Fibroblast of skin of back (primary cell): ENCODE measurements at regions not wholly inside any gene's neighbourhood (a gene's known extent, or its start where the extent isn't known, plus 50 kb on each side); places are given as distances from the start of the nearest gene placed in this dataset.

Experiments
- DNase-seq: peaks from one replicate; pipeline ENCODE4 v3.0.0-alpha.2; 2013

DNA sequence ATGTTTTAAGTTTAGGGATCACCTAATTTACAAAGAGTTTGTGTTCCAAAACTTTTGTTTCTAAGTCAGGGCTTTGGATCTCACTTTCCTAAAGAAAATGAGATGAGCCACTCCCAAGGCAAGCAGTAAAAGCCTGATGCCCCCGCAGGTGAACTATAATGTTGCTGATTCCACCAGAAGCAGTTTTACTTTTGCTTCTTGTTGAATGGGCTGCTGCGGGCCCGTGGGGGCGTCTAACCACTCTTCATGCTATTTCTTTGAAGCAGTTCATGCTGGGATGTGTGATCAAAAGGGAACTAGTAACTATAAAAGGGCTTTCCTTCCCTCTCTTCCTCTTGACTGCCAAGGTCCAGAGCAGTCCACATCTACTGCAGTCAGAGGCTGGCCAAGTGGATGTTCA lies 118.7 kb upstream of the NEBL start:
- no peak for DNase-seq

DNA sequence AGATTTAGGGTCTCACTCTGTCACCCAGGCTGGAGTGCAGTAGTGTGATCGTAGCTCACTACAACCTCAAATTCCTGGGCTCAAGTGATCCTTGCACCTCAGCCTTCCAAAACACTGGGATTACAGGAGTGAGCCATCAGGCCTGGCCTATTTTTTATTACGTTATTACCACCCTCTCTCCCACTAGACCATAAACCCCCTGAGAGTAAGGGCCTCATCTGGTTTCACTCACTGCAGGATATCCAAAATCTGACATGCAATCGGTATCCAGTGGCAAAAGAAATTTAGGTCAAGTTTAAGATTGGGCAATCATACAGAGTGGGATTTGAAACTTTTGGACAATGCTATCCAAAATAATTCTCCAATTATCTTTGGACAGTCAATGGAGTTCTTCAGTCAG lies 117.0 kb upstream of the NEBL start:
- DNase-seq: no peak

DNA sequence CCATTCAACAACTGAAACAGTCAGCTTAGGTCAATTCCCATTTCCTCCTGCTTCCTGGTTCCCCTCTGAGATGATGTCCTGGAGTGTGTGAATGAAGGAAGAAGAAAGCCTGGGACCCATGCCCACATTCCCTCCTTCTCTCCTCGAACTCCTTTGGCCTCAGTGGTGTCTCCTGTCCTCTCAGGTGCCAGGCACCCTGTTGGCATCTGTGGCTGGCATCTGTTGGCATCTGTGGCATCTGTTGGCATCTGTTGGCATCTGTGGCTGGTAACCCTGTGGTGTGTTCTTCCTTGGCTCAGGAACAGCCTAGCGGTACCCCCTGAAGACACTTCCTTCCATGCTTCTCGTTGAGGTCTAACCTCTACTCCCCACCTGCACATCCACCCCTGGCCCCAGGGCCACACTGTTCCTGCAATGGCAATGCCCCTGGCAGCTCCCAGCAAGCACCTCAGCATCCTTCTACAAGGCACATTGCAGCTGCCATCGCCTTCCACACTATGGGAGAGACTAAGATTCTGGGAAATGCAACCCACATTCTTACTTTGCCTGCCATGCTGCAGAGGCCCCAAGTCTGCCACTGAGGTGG lies 114.4 kb upstream of the NEBL start:
- no peak for DNase-seq

DNA sequence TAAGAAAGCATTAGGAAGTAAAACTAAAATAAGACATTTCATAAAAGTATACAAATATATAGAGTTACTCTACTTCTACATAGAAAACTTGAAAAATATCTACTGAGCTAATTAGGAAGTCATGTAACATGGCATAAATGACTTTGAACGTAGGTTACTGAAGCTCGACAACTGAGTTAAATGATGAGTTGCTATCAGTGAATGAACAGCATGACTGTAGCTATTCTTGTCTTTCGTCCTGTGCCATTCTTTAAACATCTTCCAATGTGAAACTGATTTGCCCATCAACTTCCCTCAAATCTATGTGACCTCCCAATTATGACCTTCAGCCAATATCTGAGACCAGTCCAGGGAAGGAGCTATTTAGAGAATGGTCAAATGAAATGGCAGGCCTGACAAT lies 113.5 kb upstream of the NEBL start:
- no peak for DNase-seq

DNA sequence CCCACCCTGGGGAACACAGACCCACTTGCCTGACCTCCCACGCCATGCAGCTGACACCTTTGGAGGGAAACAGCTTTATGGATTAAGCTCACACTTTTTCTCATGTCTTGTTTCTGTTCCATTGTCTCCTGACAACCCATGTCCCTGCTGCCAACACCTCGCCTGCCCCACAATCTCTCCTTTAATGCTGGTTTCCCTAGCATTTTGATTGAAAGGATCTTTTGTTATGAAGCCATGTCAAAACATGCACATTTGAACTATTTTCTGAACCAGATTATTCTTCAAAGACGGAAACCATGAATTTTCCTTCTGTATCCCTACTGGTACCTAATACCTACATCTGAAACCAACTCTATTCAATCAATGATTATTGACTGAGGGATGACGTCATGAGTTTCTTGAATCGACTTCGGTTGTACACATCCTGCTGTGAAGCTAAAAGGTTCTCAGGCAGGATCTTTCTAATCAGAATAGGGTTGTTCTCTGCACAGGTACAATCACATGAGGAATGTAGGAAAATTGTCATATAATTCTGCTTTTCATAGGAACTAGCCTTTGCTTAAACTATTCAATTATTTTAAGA lies 106.2 kb upstream of the NEBL start:
- no peak for DNase-seq

DNA sequence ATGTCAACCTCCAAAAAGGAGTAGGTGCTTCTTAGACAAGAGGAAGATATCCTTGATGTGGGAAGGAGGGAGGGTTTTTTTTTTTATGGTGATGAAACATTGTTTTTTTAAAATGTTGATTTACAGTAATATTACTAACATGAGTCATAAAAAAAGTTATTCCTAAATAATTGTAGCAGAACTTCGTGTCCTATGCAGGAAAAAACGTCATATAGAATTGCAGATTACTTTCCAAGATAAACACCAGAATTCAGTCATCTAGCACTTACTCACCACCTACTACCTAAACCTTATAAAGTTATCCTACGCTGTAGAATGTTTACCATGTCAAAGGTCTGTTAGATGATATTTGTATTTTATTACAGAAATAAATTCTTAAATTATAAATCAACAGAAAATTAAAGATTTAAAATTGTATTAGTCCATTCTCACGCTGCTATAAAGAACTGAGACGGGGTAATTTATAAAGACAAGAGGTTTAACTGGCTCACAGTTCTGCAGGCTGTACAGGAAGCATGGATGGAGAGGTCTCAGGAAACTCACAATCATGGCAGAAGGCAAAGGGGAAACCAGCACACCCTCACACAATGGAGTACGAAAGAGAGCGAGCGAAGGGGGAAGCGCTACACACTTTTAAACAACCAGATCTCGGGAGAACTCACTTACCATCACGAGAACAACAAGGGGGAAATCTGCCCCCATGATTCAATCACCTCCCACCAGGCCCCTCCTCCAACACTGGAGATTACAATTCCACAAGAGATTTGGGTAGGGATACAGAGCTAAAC lies 105.2 kb upstream of the NEBL start:
- peak; percentile 82 for DNase-seq

DNA sequence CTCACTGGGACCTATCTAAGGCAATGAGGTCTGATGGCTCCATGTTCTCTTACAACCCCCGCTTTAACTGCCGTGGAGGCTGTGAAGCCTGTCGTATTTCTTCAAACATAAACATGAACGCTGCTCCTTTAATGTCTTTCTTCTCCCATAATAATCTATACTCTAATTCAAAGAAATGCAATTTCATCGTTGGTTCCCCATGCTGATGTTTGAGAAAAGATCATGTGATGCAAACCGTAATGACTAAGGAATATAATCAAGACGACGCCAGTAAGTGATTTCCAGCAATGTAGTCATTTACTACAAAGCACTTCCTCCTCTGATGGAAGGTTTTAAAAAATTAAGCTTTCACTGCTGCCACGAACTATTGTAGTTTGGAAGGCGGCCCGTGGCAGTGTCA lies 102.6 kb upstream of the NEBL start:
- no peak for DNase-seq

DNA sequence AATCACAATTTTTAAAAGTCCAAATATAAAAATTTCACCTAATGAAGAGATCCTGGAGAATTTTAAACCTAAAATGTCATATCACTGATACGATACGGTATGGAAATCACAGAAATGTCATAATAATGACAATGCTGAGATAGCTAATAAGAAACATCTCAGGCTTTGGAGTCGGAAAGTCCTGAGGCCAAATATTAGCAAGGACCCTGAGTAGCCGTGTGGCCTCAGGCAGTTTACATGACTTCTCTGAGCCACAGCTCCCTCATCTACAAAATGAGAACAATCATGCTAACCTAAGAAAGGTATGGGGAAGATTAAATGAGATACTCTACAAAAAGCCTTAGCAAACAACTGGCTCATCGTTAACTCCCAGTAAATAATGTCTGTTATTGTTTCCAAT lies 100.9 kb upstream of the NEBL start:
- DNase-seq: no peak

DNA sequence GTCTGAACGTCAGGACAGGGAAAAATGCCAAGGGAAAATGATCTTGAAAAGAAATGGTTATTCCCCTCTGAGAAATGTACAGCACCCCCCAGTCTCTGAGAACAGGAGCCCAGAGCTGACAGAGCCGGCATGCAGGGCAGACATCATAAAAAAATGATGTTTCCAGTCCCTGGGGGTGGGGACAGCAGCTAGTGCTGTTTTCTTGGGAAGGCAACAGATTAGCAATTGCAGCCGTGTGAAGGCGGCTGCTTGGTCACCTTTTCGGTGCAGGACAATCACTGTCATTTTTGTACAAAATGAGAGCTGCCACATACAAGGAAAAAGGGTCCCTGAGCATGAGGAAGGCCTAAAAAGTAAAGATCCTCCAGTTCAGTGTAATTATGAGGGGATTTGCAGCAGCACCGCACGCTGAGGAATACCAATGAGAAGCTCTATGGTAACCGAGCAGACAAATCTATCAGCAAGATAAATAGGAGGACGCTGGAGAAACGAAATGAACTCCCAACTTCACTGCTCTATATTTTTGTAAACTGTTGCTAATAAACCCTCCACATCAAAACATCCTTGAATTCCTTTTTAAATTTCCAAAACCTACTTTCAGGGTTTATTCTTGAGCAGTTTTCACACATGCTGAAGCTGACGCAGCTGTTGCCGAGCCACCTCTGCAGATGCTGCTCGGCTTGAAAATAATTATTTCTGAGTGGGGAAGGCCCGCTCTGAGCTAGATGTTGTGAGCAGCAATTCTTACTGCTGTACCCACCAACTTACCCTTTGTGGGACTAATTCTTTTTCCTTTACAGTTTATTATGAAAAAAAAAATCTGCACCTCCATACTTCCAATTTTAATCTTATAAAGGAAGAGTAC lies 98.2 kb upstream of the NEBL start:
- no peak for DNase-seq

DNA sequence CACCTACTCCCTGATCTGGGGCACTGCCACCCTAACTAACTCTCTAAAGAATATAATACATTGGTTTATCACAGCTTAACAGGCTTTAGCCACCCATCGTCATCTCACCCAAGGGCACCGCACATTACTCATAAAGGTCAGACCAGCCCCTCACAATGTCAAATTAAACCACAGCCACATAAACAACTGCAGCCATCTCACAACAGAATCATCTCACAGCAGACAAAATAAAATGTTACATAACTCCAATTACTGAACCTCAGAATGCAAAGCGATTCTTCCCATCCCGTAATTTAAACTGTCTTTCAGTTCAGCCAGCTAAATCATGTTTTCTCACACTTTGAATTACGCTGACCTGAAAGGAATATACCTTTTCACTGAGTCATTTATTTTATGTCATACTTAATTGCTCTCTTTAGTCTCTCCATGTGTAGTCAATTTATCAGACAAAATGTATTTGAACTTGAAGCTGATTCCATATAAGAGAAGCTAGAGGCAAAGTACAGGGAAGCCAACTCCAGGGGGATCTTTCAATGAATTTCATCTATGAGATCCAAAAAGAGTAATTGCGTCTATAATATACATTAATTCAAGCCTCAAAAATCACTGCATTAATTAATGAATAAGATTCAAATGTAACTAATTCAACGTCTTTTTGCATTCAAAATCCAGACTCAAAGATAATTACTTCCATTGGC lies 96.9 kb upstream of the NEBL start:
- no peak for DNase-seq

DNA sequence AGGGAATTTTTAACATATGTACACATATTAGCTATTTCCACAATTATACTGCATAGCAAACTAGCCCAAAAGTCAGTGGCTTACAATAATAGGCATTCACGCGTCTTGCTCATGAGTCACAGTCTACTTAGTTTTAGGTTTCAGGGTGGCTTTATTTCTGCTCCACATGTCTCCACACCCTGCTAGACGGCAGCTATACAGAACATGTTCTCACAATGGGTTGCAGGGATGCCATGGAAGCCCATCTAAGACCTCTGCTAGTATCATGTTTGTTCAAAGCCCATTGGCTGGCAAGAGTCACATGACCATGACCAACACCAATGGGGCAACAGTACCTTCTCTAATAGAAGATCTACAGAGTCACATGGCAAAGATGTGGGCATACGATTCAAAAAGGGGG lies 96.3 kb upstream of the NEBL start:
- peak; percentile 68 for DNase-seq

DNA sequence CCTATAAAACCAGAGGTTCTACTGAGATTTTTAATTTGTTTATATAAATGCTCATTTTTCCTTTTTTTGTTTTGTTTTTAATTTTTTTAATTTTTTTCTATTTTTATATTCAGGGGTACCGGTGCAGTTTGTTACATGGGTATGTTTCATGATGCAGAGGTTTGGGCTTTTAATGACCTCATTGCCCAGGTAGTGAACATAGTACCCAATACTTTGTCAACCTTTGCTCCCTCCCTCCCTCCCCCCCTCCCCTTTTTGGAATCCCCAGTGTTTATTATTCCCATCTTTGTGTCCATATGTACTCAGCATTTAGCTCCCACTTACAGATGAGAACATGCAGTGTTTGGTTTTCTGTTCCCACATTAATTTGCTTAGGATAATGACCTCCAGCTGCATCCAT lies 94.4 kb upstream of the NEBL start:
- DNase-seq: no peak

DNA sequence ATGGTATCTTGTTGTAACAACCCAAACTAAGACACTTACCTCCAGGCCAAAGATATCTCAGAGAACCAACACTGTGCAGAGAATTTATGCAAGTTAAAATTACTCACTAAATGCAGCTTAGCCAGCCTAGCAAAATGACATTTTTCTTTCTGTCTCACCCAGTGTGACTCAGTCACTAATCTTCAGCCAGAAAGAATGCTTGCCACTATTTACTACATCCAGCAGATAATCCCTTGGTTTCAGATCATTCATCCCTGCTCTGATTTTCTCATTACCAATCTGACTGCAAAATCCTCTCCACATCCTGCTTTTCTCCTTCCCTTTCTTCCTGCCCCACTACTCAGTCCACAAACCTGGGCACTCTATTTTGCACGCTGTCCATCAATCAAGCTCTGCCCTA lies 93.5 kb upstream of the NEBL start:
- peak; percentile 74 for DNase-seq

DNA sequence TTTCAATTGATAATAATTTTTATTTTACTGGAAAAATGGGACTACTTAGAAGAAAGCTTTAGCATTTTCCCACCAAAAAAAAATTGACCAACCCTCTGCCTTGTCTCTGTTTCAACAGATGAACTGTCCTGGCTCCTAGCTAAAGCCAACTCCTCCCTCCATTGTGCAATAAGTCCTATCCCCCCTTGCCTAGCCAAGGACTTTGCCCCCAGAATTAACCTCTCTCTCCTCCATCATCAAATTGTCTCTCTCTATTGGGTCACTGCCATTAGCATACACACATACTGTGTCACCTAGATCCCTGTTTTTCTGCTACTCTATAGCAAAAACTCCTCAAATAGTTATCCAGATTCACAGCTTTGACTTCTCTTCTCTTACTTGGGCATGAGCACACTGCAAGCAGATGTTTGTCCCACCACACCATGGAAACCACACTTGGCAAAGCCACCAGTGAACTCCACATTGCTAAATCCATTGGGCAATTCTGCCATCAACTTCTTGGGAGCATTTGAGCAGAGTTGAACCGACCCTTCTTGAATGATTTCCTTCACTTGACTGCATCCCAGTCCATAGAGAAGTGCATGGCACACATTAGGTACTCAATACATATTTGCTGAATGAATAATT lies 91.4 kb upstream of the NEBL start:
- DNase-seq: no peak

DNA sequence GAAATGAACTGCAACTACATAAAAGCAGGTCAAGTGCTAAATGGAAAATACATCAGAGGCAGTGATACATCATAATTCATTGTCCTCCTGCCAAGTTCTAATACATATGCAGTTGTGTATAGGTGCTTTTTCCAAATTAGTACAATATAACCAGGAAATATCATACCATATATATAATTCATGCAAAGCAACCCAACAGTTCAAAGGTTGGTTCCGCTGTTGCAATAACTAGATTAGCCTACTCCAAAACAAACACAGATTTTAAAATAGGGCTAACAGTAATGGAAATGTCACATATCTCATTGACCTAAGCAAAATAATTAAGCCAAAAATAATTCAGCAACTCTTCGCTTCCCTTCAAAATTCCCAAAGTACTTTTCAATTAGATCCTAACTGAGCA lies 88.9 kb upstream of the NEBL start:
- DNase-seq: no peak

DNA sequence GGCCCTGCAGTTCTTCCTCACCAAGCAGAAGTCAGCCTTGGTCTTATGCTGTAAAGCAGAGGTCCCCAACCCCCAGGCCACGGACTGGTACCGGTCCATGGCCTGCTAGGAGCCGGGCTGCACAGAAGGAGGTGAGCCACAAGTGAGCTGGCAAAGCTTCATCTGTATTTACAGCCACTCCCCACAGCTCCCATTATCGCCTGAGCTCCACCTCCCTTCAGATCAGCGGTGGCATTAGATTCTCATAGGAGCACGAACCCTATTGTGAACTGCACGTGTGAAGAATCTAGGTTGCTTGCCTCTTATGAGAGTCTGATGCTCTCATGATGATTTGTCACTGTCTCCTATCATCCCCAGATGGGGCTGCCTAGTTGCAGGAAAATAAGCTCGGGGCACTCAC lies 87.6 kb upstream of the NEBL start:
- DNase-seq: no peak

DNA sequence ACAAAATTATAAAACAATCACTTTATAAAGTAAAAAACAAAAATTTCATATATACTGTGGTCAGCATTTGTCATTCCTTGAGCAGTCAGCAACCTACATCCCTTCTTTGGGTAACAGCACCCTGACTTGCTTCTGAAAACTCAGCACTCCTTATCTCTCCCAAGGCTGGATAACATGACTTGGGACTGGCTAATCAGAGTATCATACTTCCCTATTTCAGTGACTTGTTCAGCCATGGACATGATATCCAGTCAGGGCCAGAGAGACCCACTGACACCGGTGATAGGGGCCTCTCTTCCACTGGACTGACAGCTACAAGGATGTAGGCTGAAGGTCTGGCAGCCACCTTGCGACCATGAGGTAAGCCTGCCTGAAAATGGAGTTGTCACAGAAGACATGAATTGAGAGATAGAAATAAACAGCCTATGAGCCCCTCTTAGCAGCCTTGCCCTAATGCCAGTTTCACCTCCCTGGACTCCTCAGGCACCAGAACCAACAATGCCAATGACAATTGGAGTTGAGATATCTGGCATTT lies 84.4 kb upstream of the NEBL start:
- DNase-seq: no peak

DNA sequence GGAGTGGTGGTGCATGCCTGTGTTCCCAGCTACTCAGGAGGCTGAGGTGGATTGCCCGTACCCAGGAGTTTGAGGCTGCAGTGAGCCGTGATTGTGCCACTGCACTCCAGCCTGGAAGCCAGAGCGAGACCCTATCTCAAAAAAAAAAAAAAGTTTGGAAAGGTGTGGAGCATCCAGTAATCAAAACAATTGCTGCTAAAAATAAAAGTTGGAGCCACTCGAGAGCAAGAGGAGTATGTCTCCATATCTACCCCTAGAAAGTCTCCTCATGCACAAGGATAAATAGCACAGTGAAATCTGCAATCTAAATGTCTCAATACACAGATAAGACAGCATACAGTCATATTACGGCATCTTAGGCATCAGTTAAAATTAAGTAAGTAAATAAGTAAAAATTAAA lies 81.5 kb upstream of the NEBL start:
- no peak for DNase-seq

DNA sequence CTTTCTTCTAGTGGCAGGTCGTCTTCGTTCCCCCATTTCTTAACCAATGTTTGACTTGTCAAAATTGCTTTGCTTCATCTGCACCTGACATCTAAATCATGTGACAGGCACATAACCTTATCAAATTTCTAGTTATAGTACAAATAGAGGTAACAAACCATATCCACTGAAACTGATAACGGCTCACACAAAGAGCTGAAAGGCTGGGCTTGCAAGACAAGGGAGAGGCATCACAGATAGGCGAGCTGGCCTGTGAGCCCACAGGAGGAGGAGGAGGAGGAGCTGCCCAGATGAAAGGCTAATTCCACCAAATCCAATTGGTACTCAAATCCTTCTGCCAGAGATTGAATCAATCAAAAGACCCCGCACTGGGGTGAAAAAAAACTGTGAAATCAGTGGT lies 80.2 kb upstream of the NEBL start:
- DNase-seq: no peak

DNA sequence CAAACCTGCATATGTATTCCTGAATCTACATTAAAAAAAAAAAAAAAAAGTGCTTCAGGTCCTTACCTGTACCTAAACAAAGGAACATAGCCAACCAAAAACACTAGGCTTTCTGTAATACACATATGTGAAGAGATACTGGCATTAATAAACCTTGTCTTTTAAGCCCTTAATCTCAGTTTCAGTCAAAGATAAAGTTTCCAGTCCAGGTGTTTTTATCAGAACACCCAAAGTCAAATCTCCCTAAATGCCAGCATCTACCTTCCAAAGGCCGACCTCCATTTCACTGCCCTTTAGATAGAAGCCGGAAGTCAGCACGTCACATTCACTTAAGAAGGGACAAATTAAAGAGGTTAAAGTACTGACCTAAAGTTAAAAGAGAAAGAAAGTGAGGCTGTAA lies 79.8 kb upstream of the NEBL start:
- no peak for DNase-seq

DNA sequence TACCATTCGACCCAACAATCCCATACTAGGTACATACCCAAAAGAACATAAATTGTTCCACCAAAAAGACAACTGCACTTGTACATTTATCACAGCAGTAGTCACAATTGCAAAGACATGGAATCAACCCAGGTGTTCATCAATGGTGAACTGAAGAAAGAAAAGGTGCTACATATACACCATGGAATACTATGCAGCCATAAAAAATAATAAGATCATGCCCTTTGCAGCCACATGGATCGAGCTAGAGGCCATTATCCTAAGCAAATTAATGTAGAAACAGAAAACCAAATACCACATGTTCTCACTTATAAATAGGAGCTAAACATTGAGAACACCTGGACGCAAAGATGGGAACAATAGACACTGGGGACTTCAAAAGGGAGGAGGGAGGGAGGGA lies 79.3 kb upstream of the NEBL start:
- DNase-seq: no peak

DNA sequence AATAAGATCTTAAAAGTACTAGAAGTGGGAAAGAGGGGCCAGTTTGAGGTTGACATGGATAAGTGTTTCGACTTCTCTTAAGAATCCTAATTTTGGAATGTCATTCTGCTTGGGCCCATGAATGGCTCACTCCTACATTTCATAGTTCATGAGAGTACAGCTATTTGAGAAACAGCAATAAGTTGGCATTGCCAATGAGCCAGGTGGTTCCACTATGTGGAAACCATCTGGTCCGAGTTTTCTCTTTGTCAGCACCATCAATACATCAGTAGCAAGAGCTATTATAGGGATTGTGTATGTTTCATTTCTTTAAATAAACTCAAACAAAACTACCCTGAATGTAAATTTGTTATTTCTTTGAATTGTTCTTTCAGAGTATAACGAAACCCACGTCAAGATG lies 78.1 kb upstream of the NEBL start:
- DNase-seq: no peak
